ENCODE measurements at regions not wholly inside any gene's neighbourhood (a gene's known extent, or its start where the extent isn't known, plus 50 kb on each side); places are given as distances from the start of the nearest gene placed in this dataset.

DNA sequence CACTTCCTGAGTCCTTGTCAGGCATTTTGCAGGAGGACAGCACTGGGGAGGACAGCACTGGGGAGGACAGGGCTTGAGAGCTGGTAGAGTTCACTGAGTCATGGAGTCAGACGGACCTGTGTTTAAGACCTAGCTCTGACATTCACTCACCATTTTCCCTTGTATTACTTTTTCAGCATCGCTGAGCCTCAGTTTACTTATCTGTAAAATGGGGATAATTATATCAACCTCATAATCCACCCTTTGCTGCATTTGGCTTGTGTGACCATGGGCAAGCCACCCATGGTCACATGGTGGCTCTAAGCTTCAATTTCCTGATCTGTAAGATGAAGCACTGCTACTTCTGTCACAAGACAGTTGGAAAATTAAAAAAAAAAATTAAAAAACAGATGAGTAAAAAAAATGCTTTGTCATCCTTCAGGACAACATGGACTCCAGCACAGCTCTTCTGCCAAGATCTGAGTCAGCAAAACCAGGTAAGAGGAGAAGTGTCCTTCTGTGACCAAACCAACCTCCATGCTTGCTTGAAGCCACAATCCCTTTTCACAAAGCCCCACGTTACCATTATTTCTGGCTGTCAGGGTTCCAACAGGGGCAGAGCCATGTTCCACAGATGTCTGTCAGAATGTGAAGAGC, 275.5 kb downstream of the RAB28 start:
- H3K27me3 Mint-ChIP-seq (ENCODE audit: insufficient read depth), result no peaks in the 10 kb centered on the region; the same call in 1 of the 2 replicates

DNA sequence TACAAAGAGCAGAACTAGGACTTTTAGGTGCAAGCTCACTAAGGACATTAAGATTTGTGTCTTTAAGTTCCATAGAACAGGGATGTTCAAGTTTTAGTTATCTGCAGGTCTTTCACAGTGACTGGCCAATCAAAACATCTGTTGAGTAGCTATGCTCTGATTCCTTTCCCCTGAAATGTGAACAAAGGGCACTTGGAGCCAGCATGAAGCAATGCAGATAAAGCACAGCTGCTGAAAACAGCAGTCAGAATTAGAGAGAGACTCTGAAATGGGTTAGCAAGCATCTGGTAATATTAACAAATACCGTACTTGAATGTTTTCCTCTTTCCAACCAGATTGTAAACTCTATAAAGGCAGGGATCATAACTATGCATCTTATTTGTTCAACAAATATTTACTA, 276.9 kb downstream of the RAB28 start:
- H3K4me3 Mint-ChIP-seq, result no peak overlapping the region
- no peak overlapping the region for H3K27ac Mint-ChIP-seq
- DNase-seq, result no peak
- TF ChIP-seq, protein P1, sequence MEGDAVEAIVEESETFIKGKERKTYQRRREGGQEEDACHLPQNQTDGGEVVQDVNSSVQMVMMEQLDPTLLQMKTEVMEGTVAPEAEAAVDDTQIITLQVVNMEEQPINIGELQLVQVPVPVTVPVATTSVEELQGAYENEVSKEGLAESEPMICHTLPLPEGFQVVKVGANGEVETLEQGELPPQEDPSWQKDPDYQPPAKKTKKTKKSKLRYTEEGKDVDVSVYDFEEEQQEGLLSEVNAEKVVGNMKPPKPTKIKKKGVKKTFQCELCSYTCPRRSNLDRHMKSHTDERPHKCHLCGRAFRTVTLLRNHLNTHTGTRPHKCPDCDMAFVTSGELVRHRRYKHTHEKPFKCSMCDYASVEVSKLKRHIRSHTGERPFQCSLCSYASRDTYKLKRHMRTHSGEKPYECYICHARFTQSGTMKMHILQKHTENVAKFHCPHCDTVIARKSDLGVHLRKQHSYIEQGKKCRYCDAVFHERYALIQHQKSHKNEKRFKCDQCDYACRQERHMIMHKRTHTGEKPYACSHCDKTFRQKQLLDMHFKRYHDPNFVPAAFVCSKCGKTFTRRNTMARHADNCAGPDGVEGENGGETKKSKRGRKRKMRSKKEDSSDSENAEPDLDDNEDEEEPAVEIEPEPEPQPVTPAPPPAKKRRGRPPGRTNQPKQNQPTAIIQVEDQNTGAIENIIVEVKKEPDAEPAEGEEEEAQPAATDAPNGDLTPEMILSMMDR (IDR thresholded peaks at IDR 0.05), result no peak
- peaks cover 13% of the 10 kb centered on the region for H3K9me3 Mint-ChIP-seq
- no peaks in the 10 kb centered on the region for H3K4me1 Mint-ChIP-seq (ENCODE audit: low read depth)
- H3K27me3 Mint-ChIP-seq (ENCODE audit: insufficient read depth), result no peaks in the 10 kb centered on the region; the same call in 1 of the 2 replicates
- peaks cover 7% of the 10 kb centered on the region; the same call in 1 of the 2 replicates for H3K36me3 Mint-ChIP-seq (ENCODE audit: low read depth)

More for the DNA sequence above, 275.5 kb downstream of the RAB28 start:
- no peaks in the 10 kb centered on the region for H3K4me1 Mint-ChIP-seq (ENCODE audit: low read depth)
- peaks cover 9% of the 10 kb centered on the region for H3K9me3 Mint-ChIP-seq
- H3K4me3 Mint-ChIP-seq, result no peak overlapping the region
- DNase-seq, result no peak
- H3K27ac Mint-ChIP-seq, result no peak overlapping the region
- peaks cover 7% of the 10 kb centered on the region; the same call in 1 of the 2 replicates for H3K36me3 Mint-ChIP-seq (ENCODE audit: low read depth)
- TF ChIP-seq, protein P1 (IDR thresholded peaks at IDR 0.05), result no peak

DNA sequence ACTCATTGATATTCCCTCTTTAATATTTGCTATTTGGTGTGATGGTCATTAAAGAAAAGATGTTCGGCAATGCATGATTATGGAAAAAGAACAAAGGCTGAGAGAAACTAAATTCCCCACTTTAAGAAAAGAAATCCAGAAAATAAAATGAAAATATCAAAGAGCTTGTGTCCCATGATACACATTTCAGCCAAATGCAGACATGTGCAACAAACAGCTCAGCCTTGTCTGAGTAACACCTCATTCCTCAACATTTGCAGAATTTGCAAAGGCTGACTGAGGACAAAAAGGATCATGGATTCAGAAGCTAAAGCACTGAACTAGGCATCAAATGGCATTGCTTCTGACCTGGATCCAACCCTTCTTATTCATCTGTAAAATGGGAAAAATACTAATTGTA, 281.0 kb downstream of the RAB28 start:
- TF ChIP-seq, protein P1 (IDR thresholded peaks at IDR 0.05), result no peak
- no peak overlapping the region for H3K27ac Mint-ChIP-seq
- H3K9me3 Mint-ChIP-seq, result peaks cover 13% of the 10 kb centered on the region
- H3K27me3 Mint-ChIP-seq (ENCODE audit: insufficient read depth), result no peaks in the 10 kb centered on the region
- H3K4me1 Mint-ChIP-seq (ENCODE audit: low read depth), result no peaks in the 10 kb centered on the region
- H3K4me3 Mint-ChIP-seq, result no peak overlapping the region
- no peaks in the 10 kb centered on the region for H3K36me3 Mint-ChIP-seq (ENCODE audit: low read depth)
- DNase-seq, result no peak

DNA sequence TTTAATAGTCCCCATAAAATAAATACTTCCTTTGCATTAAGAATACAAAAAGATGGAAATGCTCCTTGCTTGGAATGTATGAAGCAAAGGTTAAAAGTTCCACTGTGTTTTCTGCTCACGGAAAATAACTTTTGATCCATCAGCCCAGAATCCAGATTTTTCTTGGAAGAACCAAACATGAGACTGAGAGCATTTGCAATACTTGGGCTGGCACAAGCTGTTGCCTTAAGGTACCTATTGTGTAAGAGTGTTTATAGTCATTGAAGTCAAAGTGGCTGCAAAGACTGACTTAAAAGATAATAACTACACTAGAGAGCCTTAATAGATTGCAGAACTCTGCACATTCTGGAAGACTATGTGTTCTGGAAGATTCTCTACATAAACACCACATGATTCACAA, 281.4 kb downstream of the RAB28 start:
- TF ChIP-seq, protein P1 (IDR thresholded peaks at IDR 0.05), result no peak
- no peak overlapping the region for H3K27ac Mint-ChIP-seq
- H3K36me3 Mint-ChIP-seq (ENCODE audit: low read depth), result no peaks in the 10 kb centered on the region
- no peaks in the 10 kb centered on the region for H3K27me3 Mint-ChIP-seq (ENCODE audit: insufficient read depth)
- H3K4me1 Mint-ChIP-seq (ENCODE audit: low read depth), result no peaks in the 10 kb centered on the region
- H3K4me3 Mint-ChIP-seq, result no peak overlapping the region
- peaks cover 13% of the 10 kb centered on the region for H3K9me3 Mint-ChIP-seq
- no peak for DNase-seq

DNA sequence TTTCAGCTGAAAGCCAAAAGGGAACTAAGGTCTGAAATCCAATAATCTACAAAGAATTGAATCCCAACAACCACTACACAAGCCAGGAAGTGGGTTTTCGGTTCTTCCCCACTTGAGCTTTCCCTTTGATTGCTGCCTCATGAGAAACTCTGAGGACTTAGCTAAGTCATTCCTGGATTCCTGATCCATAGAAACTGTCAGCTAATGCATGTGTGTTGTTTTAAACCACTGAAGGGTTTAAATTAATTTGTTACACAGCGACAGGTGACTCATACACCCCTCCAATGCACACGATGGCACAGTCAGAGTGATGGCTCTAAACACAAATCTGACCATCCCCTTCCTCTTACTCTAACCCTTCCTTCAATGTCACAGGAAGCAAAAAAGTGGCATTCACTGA, 282.9 kb downstream of the RAB28 start:
- DNase-seq, result no peak
- Mint-ChIP-seq H3K36me3 (ENCODE audit: low read depth) (no peaks in the 10 kb centered on the region), H3K27ac (no peak overlapping the region), H3K27me3 (ENCODE audit: insufficient read depth) (no peaks in the 10 kb centered on the region), H3K9me3 (peaks cover 13% of the 10 kb centered on the region), H3K4me3 (no peak overlapping the region), H3K4me1 (ENCODE audit: low read depth) (no peaks in the 10 kb centered on the region)
- TF ChIP-seq, protein P1 (IDR thresholded peaks at IDR 0.05), result no peak
